Loucy (cell line): ENCODE measurements at regions not wholly inside any gene's neighbourhood (a gene's known extent, or its start where the extent isn't known, plus 50 kb on each side); places are given as distances from the start of the nearest gene placed in this dataset.

Experiments
- H2AFZ ChIP-seq: fragments of 200-600 bp; sonication (generic); 2 replicates; pipeline ENCODE4 v1.6.0; 2016; ENCODE audit warnings: antibody characterized with exemption, mild to moderate bottlenecking, low read length, moderate library complexity
- H3F3A ChIP-seq: fragments of 200-600 bp; 2 replicates; pipeline ENCODE4 v1.6.0; 2016; ENCODE audit warnings: antibody characterized with exemption, low read depth, mild to moderate bottlenecking
- H3K27me3 ChIP-seq: fragments of 200-600 bp; sonication (generic); 2 replicates; pipeline ENCODE4 v1.6.1; 2014; ENCODE audit warnings: low read length, mild to moderate bottlenecking; ENCODE audit not compliant: insufficient read depth, poor library complexity, severe bottlenecking
- H3K36me3 ChIP-seq: fragments of 200-600 bp; sonication (generic); 2 replicates; pipeline ENCODE4 v1.6.1; 2016; ENCODE audit warnings: low read length; ENCODE audit not compliant: insufficient read depth
- H3K4me1 ChIP-seq: fragments of 200-600 bp; sonication (generic); 2 replicates; pipeline ENCODE4 v1.5.1; 2014; ENCODE audit warnings: low read length, mild to moderate bottlenecking; ENCODE audit not compliant: insufficient read depth, poor library complexity, severe bottlenecking
- H3K4me2 ChIP-seq: fragments of 200-600 bp; sonication (generic); 2 replicates; pipeline ENCODE4 v1.6.0; 2014; ENCODE audit warnings: antibody characterized with exemption, low read length, low read depth, mild to moderate bottlenecking; ENCODE audit not compliant: poor library complexity, severe bottlenecking
- H3K4me3 ChIP-seq: fragments of 200-600 bp; sonication (generic); 2 replicates; pipeline ENCODE4 v1.5.1; 2014; ENCODE audit warnings: low read length, mild to moderate bottlenecking, mixed read lengths; ENCODE audit not compliant: poor library complexity, severe bottlenecking
- H3K79me2 ChIP-seq: fragments of 200-600 bp; sonication (generic); 2 replicates; pipeline ENCODE4 v1.6.1; 2014; ENCODE audit warnings: low read length; ENCODE audit not compliant: insufficient read depth
- H3K9ac ChIP-seq: fragments of 200-600 bp; sonication (generic); 2 replicates; pipeline ENCODE4 v1.6.0; 2014; ENCODE audit warnings: mild to moderate bottlenecking, low read depth, low read length, moderate library complexity; ENCODE audit not compliant: poor library complexity, severe bottlenecking
- H3K9me2 ChIP-seq: fragments of 200-600 bp; sonication (generic); replicated peaks from 2 replicates; pipeline ENCODE4 v1.6.1; 2016; ENCODE audit warnings: low read depth, low read length, mixed read lengths
- H3K9me3 ChIP-seq: fragments of 200-600 bp; sonication (generic); 2 replicates; pipeline ENCODE4 v1.6.1; 2014; ENCODE audit warnings: mild to moderate bottlenecking, antibody characterized with exemption, low read length, low read depth; ENCODE audit not compliant: insufficient read depth
- H4K20me1 ChIP-seq: fragments of 200-600 bp; sonication (generic); 2 replicates; pipeline ENCODE4 v1.6.0; 2014; ENCODE audit warnings: antibody characterized with exemption, low read length, mild to moderate bottlenecking; ENCODE audit not compliant: insufficient read depth, poor library complexity, severe bottlenecking
- EZH2phosphoT487 ChIP-seq: fragments of 200-600 bp; IDR thresholded peaks from 2 replicates; pipeline ENCODE4 v1.6.1; 2018; ENCODE audit warnings: antibody characterized with exemption, mild to moderate bottlenecking, moderate library complexity, borderline replicate concordance
- TF ChIP-seq, protein P1 (sequence below): fragments of 200-600 bp; sonication (generic); conservative IDR thresholded peaks from 2 replicates; pipeline ENCODE4 v1.5.1; 2014; ENCODE audit warnings: mild to moderate bottlenecking, antibody characterized with exemption, low read length

DNA sequence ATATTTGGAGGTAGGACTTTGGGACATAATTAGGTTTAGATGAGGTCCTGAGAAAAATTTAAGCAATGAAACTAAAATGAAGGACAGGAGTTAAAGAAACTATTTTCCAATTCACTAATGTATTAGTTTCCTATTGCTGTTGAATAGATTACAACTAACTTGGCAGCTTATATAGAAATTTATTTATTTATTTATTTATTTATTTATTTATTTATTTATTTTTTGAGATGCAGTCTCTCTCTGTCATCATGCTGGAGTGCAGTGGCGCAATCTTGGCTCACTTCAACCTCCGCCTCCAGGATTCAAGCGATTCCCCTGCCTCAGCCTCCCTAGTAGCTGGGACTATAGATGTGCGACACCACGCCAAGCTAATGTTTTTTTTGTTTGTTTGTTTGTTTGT lies 182.4 kb upstream of the ADCY2 start:
- H4K20me1 ChIP-seq, result no peaks in the 10 kb centered on the region
- H3K4me3 ChIP-seq, result no peak overlapping the region
- no peaks in the 10 kb centered on the region for H3K27me3 ChIP-seq
- H3K4me2 ChIP-seq, result no peak overlapping the region
- 0 out of 2 replicates have a peak, but pooled peaks cover 3% of the 10 kb centered on the region for H3K9me3 ChIP-seq
- H3K9ac ChIP-seq, result no peak overlapping the region
- no peaks in the 10 kb centered on the region for H3K36me3 ChIP-seq
- no peaks in the 10 kb centered on the region for H3K9me2 ChIP-seq
- no peak overlapping the region for H2AFZ ChIP-seq
- TF ChIP-seq, protein P1, sequence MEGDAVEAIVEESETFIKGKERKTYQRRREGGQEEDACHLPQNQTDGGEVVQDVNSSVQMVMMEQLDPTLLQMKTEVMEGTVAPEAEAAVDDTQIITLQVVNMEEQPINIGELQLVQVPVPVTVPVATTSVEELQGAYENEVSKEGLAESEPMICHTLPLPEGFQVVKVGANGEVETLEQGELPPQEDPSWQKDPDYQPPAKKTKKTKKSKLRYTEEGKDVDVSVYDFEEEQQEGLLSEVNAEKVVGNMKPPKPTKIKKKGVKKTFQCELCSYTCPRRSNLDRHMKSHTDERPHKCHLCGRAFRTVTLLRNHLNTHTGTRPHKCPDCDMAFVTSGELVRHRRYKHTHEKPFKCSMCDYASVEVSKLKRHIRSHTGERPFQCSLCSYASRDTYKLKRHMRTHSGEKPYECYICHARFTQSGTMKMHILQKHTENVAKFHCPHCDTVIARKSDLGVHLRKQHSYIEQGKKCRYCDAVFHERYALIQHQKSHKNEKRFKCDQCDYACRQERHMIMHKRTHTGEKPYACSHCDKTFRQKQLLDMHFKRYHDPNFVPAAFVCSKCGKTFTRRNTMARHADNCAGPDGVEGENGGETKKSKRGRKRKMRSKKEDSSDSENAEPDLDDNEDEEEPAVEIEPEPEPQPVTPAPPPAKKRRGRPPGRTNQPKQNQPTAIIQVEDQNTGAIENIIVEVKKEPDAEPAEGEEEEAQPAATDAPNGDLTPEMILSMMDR, result no peak
- TF ChIP-seq EZH2phosphoT487, result no peak
- no peaks in the 10 kb centered on the region for H3K4me1 ChIP-seq
- H3K79me2 ChIP-seq, result no peaks in the 10 kb centered on the region
- H3F3A ChIP-seq, result no peaks in the 10 kb centered on the region

DNA sequence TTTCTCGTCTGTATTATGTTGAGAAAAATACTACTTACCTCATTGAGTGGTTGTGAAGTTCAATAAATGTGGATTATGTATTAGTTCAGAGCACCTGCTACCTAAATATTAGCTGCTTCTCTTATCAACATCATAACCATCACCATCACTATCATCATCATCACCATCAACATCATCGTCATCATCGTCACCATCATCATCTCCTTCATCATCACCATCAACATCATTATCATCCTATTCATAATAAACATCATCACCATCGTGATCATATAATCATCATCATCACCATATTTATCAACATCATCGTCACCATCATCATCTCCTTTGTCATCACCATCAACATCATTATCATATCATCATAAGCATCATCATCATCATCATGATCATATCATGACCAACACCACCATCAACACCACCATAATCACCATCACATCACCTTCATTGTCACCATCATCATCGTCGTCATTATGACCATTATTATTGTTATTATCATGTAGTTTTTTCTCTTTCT lies 181.0 kb upstream of the ADCY2 start:
- no peak overlapping the region for H3K9ac ChIP-seq
- H2AFZ ChIP-seq, result no peak overlapping the region
- no peak overlapping the region for H3K4me3 ChIP-seq
- H4K20me1 ChIP-seq, result no peaks in the 10 kb centered on the region
- no peaks in the 10 kb centered on the region for H3K36me3 ChIP-seq
- H3K9me3 ChIP-seq, result 0 out of 2 replicates have a peak, but pooled peaks cover 3% of the 10 kb centered on the region
- no peaks in the 10 kb centered on the region for H3K4me1 ChIP-seq
- no peak for TF ChIP-seq EZH2phosphoT487
- TF ChIP-seq, protein P1, result no peak
- H3K4me2 ChIP-seq, result no peak overlapping the region
- no peaks in the 10 kb centered on the region for H3K79me2 ChIP-seq
- H3F3A ChIP-seq, result no peaks in the 10 kb centered on the region
- no peaks in the 10 kb centered on the region for H3K27me3 ChIP-seq
- H3K9me2 ChIP-seq, result no peaks in the 10 kb centered on the region

DNA sequence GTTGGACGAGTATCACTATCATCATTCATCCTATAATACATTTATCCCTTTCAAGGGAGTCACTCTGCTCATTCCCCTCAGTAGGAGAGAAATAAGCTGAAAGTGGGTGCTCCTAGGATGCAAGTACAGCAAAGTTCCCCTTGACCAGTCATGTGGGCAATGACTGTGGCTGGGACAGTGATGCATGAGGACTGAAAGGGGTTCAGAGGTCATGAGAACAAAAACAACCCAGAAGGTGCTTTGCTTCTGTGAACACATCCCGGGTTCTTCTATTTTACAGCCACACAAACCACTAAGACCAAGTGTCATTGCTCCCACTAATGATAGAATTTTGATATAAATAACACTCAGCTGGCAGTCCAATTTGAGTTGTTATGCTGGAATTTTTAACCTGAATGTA lies 177.8 kb upstream of the ADCY2 start:
- no peak for TF ChIP-seq EZH2phosphoT487
- TF ChIP-seq, protein P1, result no peak
- H3K4me3 ChIP-seq, result no peak overlapping the region

More for the DNA sequence above, 177.8 kb upstream of the ADCY2 start:
- Histone ChIP-seq H3K4me1 (no peaks in the 10 kb centered on the region), H3K36me3 (no peaks in the 10 kb centered on the region), H3K9me3 (no peaks in the 10 kb centered on the region), H3K9ac (no peak overlapping the region), H3K27me3 (no peaks in the 10 kb centered on the region), H3K4me2 (no peak overlapping the region), H4K20me1 (no peaks in the 10 kb centered on the region), H3K9me2 (no peaks in the 10 kb centered on the region), H2AFZ (no peak overlapping the region), H3K79me2 (no peaks in the 10 kb centered on the region), H3F3A (no peaks in the 10 kb centered on the region)
